Stimulated activated CD8-positive, alpha-beta memory T cell treated with anti-CD3 and anti-CD28 coated beads, Interleukin-12 subunit alpha, Interleukin-12 subunit beta, amount 100 ng/mL, for 4 hours (primary cell): ENCODE measurements at regions not wholly inside any gene's neighbourhood (a gene's known extent, or its start where the extent isn't known, plus 50 kb on each side); places are given as distances from the start of the nearest gene placed in this dataset.

Experiments
- DNase-seq: peaks from one replicate; pipeline ENCODE4 v3.0.0-alpha.2; 2020; ENCODE audit warnings: low read depth

GRCh38 chr4:114177628-114178027 is 198.2 kb upstream of the ARSJ start:
- DNase-seq: no peak

- no peak for DNase-seq
These were observed 198.9 kb upstream of the ARSJ start for GRCh38 chr4:114178392-114178791.

- DNase-seq: peak; percentile 13
These were observed 201.0 kb upstream of the ARSJ start for GRCh38 chr4:114180481-114180880.

- no peak for DNase-seq
These were observed 205.5 kb upstream of the ARSJ start for GRCh38 chr4:114184901-114185300.

- no peak for DNase-seq
These were observed 208.1 kb upstream of the ARSJ start for GRCh38 chr4:114187592-114187991.

- no peak for DNase-seq
These were observed 212.0 kb upstream of the ARSJ start for GRCh38 chr4:114191496-114191895.

- DNase-seq: no peak
These were observed 213.4 kb upstream of the ARSJ start for GRCh38 chr4:114192854-114193253.

- DNase-seq: no peak
These were observed 214.4 kb upstream of the ARSJ start for GRCh38 chr4:114193624-114194399.

- no peak for DNase-seq
These were observed 217.2 kb upstream of the ARSJ start for GRCh38 chr4:114196606-114197005.

- no peak for DNase-seq
These were observed 220.6 kb upstream of the ARSJ start for GRCh38 chr4:114200026-114200425.

- no peak for DNase-seq
These were observed 225.8 kb upstream of the ARSJ start for GRCh38 chr4:114205261-114205660.

- no peak for DNase-seq
These were observed 229.2 kb upstream of the ARSJ start for GRCh38 chr4:114208574-114209151.

GRCh38 chr4:114209584-114209983 is 230.1 kb upstream of the ARSJ start:
- no peak for DNase-seq

- no peak for DNase-seq
These were observed 232.1 kb upstream of the ARSJ start for GRCh38 chr4:114211556-114211955.

- DNase-seq: no peak
These were observed 237.8 kb upstream of the ARSJ start for GRCh38 chr4:114217150-114217817.

- DNase-seq: no peak
These were observed 244.1 kb upstream of the ARSJ start for GRCh38 chr4:114223580-114223979.

GRCh38 chr4:114225436-114225835 is 246.0 kb upstream of the ARSJ start:
- no peak for DNase-seq

- DNase-seq: no peak
These were observed 246.7 kb upstream of the ARSJ start for GRCh38 chr4:114226179-114226578.

- DNase-seq: no peak
These were observed 247.7 kb upstream of the ARSJ start for GRCh38 chr4:114226968-114227760.

- DNase-seq: no peak
These were observed 250.3 kb upstream of the ARSJ start for GRCh38 chr4:114229706-114230105.

- no peak for DNase-seq
These were observed 256.8 kb upstream of the ARSJ start for GRCh38 chr4:114236171-114236769.

GRCh38 chr4:114237997-114238396 is 258.6 kb upstream of the ARSJ start:
- DNase-seq: no peak
